ENCODE measurements at regions not wholly inside any gene's neighbourhood (a gene's known extent, or its start where the extent isn't known, plus 50 kb on each side); places are given as distances from the start of the nearest gene placed in this dataset.

DNA sequence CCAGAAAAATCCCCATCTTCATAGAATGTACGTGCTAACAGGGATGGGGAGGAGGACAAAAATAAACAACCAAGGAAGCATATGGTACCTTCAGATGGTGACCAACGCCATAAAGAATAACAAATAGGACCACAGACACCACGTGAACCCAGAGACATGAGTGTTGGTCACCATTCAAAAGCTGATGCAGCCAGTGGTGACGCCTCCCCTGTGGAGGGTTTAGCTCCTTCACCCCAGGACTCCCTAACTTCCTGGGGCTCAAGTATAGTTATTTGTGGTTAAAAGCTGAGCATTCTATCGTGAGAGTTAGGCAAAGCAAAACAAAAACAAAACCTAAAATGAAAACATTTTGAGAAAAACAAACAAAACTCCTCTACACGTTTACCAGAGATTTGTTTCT, 184.7 kb downstream of the SOX9 start:
- TF ChIP-seq, protein P1, sequence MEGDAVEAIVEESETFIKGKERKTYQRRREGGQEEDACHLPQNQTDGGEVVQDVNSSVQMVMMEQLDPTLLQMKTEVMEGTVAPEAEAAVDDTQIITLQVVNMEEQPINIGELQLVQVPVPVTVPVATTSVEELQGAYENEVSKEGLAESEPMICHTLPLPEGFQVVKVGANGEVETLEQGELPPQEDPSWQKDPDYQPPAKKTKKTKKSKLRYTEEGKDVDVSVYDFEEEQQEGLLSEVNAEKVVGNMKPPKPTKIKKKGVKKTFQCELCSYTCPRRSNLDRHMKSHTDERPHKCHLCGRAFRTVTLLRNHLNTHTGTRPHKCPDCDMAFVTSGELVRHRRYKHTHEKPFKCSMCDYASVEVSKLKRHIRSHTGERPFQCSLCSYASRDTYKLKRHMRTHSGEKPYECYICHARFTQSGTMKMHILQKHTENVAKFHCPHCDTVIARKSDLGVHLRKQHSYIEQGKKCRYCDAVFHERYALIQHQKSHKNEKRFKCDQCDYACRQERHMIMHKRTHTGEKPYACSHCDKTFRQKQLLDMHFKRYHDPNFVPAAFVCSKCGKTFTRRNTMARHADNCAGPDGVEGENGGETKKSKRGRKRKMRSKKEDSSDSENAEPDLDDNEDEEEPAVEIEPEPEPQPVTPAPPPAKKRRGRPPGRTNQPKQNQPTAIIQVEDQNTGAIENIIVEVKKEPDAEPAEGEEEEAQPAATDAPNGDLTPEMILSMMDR (IDR thresholded peaks at IDR 0.05; ENCODE audit: unreplicated experiment), result no peak
- Mint-ChIP-seq H3K27me3 (ENCODE audit: unreplicated experiment) (peaks cover 4% of the 10 kb centered on the region), H3K27ac (ENCODE audit: unreplicated experiment) (no peak overlapping the region)

DNA sequence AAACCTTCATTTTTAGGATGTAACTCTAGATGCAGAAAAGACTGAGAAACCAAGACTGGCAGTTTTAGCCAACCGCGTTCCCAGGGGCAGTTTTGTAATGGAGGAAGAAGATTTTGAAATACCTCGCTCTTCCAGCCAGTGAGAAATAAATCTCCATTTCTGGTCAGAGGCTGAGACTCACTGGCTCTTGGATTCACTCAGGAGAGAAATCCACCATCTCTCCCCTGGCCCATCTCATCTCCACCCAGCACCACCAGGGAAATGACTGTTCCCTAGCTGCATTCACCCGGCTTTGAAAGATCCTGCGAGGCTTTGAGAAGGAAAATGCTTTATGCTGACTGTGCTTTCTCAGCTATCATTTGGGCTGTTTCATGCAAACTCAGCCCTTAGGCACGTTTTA, 185.2 kb downstream of the SOX9 start:
- no peak for DNase-seq (ENCODE audit: low spot score)
- Mint-ChIP-seq H3K27ac (ENCODE audit: unreplicated experiment) (no peak overlapping the region), H3K4me3 (ENCODE audit: unreplicated experiment) (no peak overlapping the region), H3K9me3 (ENCODE audit: unreplicated experiment) (no peaks in the 10 kb centered on the region), H3K4me1 (ENCODE audit: unreplicated experiment) (peaks cover 6% of the 10 kb centered on the region), H3K27me3 (ENCODE audit: unreplicated experiment) (peaks cover 3% of the 10 kb centered on the region), H3K36me3 (ENCODE audit: low read depth, unreplicated experiment) (no peaks in the 10 kb centered on the region)
- TF ChIP-seq, protein P1 (IDR thresholded peaks at IDR 0.05; ENCODE audit: unreplicated experiment), result no peak

More for the DNA sequence above, 184.7 kb downstream of the SOX9 start:
- Mint-ChIP-seq H3K4me3 (ENCODE audit: unreplicated experiment) (no peak overlapping the region), H3K4me1 (ENCODE audit: unreplicated experiment) (peaks cover 6% of the 10 kb centered on the region), H3K9me3 (ENCODE audit: unreplicated experiment) (no peaks in the 10 kb centered on the region), H3K36me3 (ENCODE audit: low read depth, unreplicated experiment) (no peaks in the 10 kb centered on the region)
- DNase-seq (ENCODE audit: low spot score), result no peak

DNA sequence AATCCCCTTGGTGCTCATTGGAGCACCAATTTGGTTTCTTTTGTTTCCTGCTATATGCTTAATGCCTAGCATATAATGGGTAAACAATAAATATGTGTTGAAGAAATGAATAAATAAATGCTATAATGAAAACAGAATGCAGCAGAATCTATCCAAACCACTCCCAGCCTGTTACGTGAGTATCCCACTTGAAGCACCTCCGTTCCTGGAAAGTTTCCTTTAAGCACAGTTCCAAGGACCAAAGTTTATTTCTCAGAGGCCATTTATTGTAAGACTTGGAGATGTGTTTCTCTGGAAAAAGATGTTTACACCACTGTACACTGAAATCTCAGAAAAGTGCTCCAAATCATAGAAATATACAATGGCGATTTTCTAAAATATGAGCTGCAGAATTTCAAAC, 187.0 kb downstream of the SOX9 start:
- H3K27ac Mint-ChIP-seq (ENCODE audit: unreplicated experiment), result no peak overlapping the region
- H3K27me3 Mint-ChIP-seq (ENCODE audit: unreplicated experiment), result no peaks in the 10 kb centered on the region
- H3K4me1 Mint-ChIP-seq (ENCODE audit: unreplicated experiment), result peaks cover 6% of the 10 kb centered on the region
- H3K36me3 Mint-ChIP-seq (ENCODE audit: low read depth, unreplicated experiment), result no peaks in the 10 kb centered on the region
- DNase-seq (ENCODE audit: low spot score), result no peak
- TF ChIP-seq, protein P1 (IDR thresholded peaks at IDR 0.05; ENCODE audit: unreplicated experiment), result no peak
- no peaks in the 10 kb centered on the region for H3K9me3 Mint-ChIP-seq (ENCODE audit: unreplicated experiment)
- no peak overlapping the region for H3K4me3 Mint-ChIP-seq (ENCODE audit: unreplicated experiment)

GRCh38 chr17:72308744-72309385, 188.0 kb downstream of the SOX9 start:
- H3K27me3 Mint-ChIP-seq (ENCODE audit: unreplicated experiment), result no peaks in the 10 kb centered on the region
- peaks cover 6% of the 10 kb centered on the region for H3K4me1 Mint-ChIP-seq (ENCODE audit: unreplicated experiment)
- no peaks in the 10 kb centered on the region for H3K36me3 Mint-ChIP-seq (ENCODE audit: low read depth, unreplicated experiment)
- H3K27ac Mint-ChIP-seq (ENCODE audit: unreplicated experiment), result no peak overlapping the region
- H3K4me3 Mint-ChIP-seq (ENCODE audit: unreplicated experiment), result no peak overlapping the region
- no peaks in the 10 kb centered on the region for H3K9me3 Mint-ChIP-seq (ENCODE audit: unreplicated experiment)
- no peak for DNase-seq (ENCODE audit: low spot score)
- TF ChIP-seq, protein P1 (IDR thresholded peaks at IDR 0.05; ENCODE audit: unreplicated experiment), result no peak

DNA sequence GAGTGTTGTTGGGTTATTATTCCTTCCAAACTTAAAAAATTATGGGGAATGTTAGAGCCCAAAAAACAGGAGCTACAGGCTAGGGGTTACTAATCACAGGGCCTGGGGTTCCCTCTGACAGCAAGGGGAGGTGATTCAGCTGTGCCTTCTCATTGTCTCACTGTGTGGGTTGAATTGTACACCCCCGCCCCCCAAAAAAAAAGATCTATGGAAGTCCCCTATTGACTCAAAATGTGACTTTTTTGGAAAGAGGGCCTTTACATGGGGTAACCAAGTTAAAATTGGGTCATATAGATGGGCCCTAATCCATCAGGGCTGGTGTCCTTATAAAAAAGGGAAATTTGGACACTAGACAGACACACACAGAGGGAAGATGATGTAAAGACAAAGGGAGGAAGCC, 190.2 kb downstream of the SOX9 start:
- peaks cover 6% of the 10 kb centered on the region for H3K4me1 Mint-ChIP-seq (ENCODE audit: unreplicated experiment)
- H3K4me3 Mint-ChIP-seq (ENCODE audit: unreplicated experiment), result no peak overlapping the region
- DNase-seq (ENCODE audit: low spot score), result no peak
- no peak overlapping the region for H3K27ac Mint-ChIP-seq (ENCODE audit: unreplicated experiment)
- TF ChIP-seq, protein P1 (IDR thresholded peaks at IDR 0.05; ENCODE audit: unreplicated experiment), result no peak
- no peaks in the 10 kb centered on the region for H3K9me3 Mint-ChIP-seq (ENCODE audit: unreplicated experiment)
- H3K36me3 Mint-ChIP-seq (ENCODE audit: low read depth, unreplicated experiment), result no peaks in the 10 kb centered on the region
- no peaks in the 10 kb centered on the region for H3K27me3 Mint-ChIP-seq (ENCODE audit: unreplicated experiment)
